PFSK-1 (cell line): ENCODE measurements at regions not wholly inside any gene's neighbourhood (a gene's known extent, or its start where the extent isn't known, plus 50 kb on each side); places are given as distances from the start of the nearest gene placed in this dataset.

Source experiments
- FOXP2 ChIP-seq: optimal IDR thresholded peaks from 2 replicates; pipeline ENCODE3; 2011; ENCODE audit warnings: borderline replicate concordance, control low read depth, inconsistent platforms; ENCODE audit not compliant: insufficient read depth; ENCODE audit errors: extremely low read length, extremely low read depth
- POLR2AphosphoS5 ChIP-seq: IDR thresholded peaks from 2 replicates; pipeline ENCODE4 v1.6.1; 2012; ENCODE audit warnings: low read depth, mild to moderate bottlenecking, control low read depth, low read length, moderate library complexity
- REST ChIP-seq, 2 experiments: IDR thresholded peaks; 2 replicates each; pipeline versions ENCODE4 v1.6.1 to v1.8.0; 2011 to 2012; ENCODE audit warnings: low read depth in 2 of 2, low read length in 2 of 2, control low read depth in 1 of 2, inconsistent platforms in 1 of 2, mild to moderate bottlenecking in 1 of 2, moderate library complexity in 1 of 2; ENCODE audit not compliant: insufficient read depth in 1 of 2
- SIN3A ChIP-seq: IDR thresholded peaks from 2 replicates; pipeline ENCODE4 v1.6.1; 2012; ENCODE audit warnings: mild to moderate bottlenecking, low read length, moderate library complexity, borderline replicate concordance; ENCODE audit not compliant: insufficient read depth
- TAF1 ChIP-seq: IDR thresholded peaks from 2 replicates; pipeline ENCODE4 v1.6.1; 2012; ENCODE audit warnings: low read length, control low read depth, borderline replicate concordance; ENCODE audit not compliant: insufficient read depth

DNA sequence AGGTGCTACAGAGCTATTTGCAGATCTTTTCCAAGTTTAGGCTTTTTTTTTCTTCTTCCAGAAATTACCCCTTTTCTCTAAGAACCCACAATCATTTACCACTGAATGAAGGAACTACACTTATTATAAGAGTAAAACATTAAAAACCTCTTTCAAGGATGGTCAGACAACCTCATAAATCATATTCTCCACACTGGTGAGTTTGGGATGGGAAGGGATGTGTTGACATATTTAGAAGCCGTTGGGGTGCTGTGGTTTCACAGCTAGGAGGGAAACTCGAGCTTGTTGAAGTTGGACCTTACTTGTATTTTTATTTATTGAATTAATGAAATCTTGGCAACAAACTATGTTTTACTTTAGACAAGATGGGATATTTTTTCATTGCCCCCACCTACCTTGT lies 289.4 kb upstream of the MEIS1 start:
- TF ChIP-seq SIN3A (no peak), REST (IDR thresholded peaks at IDR 0.05; ENCODE audit: insufficient read depth in 1 of 2, low read depth in 2 of 2, low read length in 2 of 2) (no peak), POLR2AphosphoS5 (no peak)

GRCh38 chr2:66137606-66138130 lies 297.3 kb upstream of the MEIS1 start:
- TF ChIP-seq SIN3A, result no peak
- TF ChIP-seq POLR2AphosphoS5, result no peak
- TF ChIP-seq FOXP2, result no peak
- no peak for TF ChIP-seq TAF1
- TF ChIP-seq REST (IDR thresholded peaks at IDR 0.05; ENCODE audit: insufficient read depth in 1 of 2, low read depth in 2 of 2, low read length in 2 of 2), result no peak

GRCh38 chr2:66134138-66134701 lies 300.7 kb upstream of the MEIS1 start:
- TF ChIP-seq SIN3A (no peak), TAF1 (no peak), FOXP2 (no peak), REST (IDR thresholded peaks at IDR 0.05; ENCODE audit: insufficient read depth in 1 of 2, low read depth in 2 of 2, low read length in 2 of 2) (no peak), POLR2AphosphoS5 (no peak)

DNA sequence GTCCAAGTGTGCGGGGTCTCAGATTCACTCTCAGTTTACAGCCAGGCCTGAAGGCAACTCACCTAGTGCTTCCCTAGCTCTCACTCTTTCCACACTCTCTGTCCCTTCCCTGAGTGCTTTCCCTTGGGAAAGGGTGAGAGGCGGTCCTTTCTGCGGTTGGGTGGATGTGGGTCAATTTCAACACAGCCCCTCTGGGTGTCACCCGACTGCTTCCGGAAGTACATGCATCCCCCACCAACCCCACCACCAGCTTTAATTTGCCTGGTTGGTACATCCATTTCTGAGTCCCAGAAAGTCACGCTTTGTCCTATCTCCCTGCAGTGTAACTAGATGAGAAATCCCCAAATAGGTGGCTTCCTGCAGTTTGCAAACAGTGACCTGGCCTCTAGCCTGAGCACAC lies 307.3 kb upstream of the MEIS1 start:
- TF ChIP-seq TAF1 (no peak), FOXP2 (no peak), REST (IDR thresholded peaks at IDR 0.05; ENCODE audit: insufficient read depth in 1 of 2, low read depth in 2 of 2, low read length in 2 of 2) (no peak), SIN3A (no peak), POLR2AphosphoS5 (no peak)

DNA sequence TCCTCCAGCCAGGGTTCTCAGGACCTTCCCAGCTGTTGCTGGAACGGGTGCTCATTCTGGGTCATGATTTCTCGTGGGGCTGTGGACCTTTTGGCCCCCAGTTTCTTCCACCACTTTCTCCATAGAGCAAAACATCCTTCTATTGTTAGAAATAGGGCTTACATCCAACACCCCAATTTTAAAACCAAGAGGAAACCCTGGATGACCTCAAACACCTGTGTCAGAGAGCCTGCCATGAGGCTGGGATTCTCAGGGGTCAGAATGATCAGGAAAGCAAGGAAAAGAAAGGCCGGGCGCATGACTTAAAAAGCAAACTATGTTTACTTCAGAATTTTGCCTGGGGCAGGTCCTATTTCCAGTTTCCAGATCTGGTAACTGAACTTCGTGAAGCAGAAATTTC lies 307.9 kb upstream of the MEIS1 start:
- TF ChIP-seq TAF1 (no peak), FOXP2 (no peak), REST (IDR thresholded peaks at IDR 0.05; ENCODE audit: insufficient read depth in 1 of 2, low read depth in 2 of 2, low read length in 2 of 2) (no peak), POLR2AphosphoS5 (no peak), SIN3A (no peak)
